Keratinocyte (primary cell): ENCODE measurements at regions not wholly inside any gene's neighbourhood (a gene's known extent, or its start where the extent isn't known, plus 50 kb on each side); places are given as distances from the start of the nearest gene placed in this dataset.

Experiments used
- DNase-seq: peaks from one replicate; pipeline ENCODE4 v3.0.0-alpha.2; 2011; ENCODE audit warnings: low read depth, missing footprints, low spot score
- FAIRE-seq: peaks from 2 replicates; lab custom pipeline; 2011; peaks lifted over from hg19 to GRCh38; lab: Jason Lieb, UNC
- H2AFZ ChIP-seq: 2 replicates; pipeline ENCODE4 v1.6.0; 2012; ENCODE audit warnings: low read length, control low read depth, inconsistent platforms; ENCODE audit not compliant: control insufficient read depth
- H3K27ac ChIP-seq: 2 replicates; pipeline ENCODE4 v1.5.1; 2011; ENCODE audit warnings: low read length; ENCODE audit not compliant: control insufficient read depth, insufficient read depth
- H3K27me3 ChIP-seq: 3 replicates; pipeline ENCODE4 v1.6.0; 2011; ENCODE audit warnings: low read length; ENCODE audit not compliant: control insufficient read depth, insufficient read depth; ENCODE audit errors: extremely low read depth
- H3K36me3 ChIP-seq, 2 experiments: 2 replicates in 1 of 2; 3 replicates in 1 of 2; pipeline ENCODE4 v1.5.1; 2011; ENCODE audit warnings: low read length in 2 of 2, mild to moderate bottlenecking in 1 of 2; ENCODE audit not compliant: control insufficient read depth in 2 of 2, insufficient read depth in 2 of 2; ENCODE audit errors: extremely low read depth in 1 of 2
- H3K4me1 ChIP-seq: 3 replicates; pipeline ENCODE4 v1.5.1; 2011; ENCODE audit warnings: low read length; ENCODE audit not compliant: control insufficient read depth, insufficient read depth; ENCODE audit errors: extremely low read depth
- H3K4me2 ChIP-seq: 3 replicates; pipeline ENCODE4 v1.6.0; 2011; ENCODE audit warnings: low read depth, low read length; ENCODE audit not compliant: control insufficient read depth, insufficient read depth; ENCODE audit errors: extremely low read depth
- H3K4me3 ChIP-seq, 3 experiments: fragments of 200-600 bp in 1 of 3; sonication (generic) in 1 of 3; 2 replicates in 2 of 3; 3 replicates in 1 of 3; pipeline ENCODE4 v1.5.1; 2011 to 2016; ENCODE audit warnings: low read length in 3 of 3, mild to moderate bottlenecking in 3 of 3, control low read depth in 2 of 3, inconsistent platforms in 1 of 3, low read depth in 1 of 3, mixed read lengths in 1 of 3, mixed run types in 1 of 3, moderate library complexity in 1 of 3; ENCODE audit not compliant: control insufficient read depth in 2 of 3, insufficient read depth in 2 of 3; ENCODE audit errors: extremely low read depth in 1 of 3
- H3K79me2 ChIP-seq: 2 replicates; pipeline ENCODE4 v1.6.0; 2012; ENCODE audit warnings: low read length; ENCODE audit not compliant: control insufficient read depth, insufficient read depth
- H3K9ac ChIP-seq: 3 replicates; pipeline ENCODE4 v1.6.0; 2011; ENCODE audit warnings: low read length; ENCODE audit not compliant: control insufficient read depth, insufficient read depth; ENCODE audit errors: extremely low read depth
- H3K9me1 ChIP-seq: 3 replicates; pipeline ENCODE4 v1.6.0; 2011; ENCODE audit warnings: low read length; ENCODE audit not compliant: control insufficient read depth, insufficient read depth; ENCODE audit errors: extremely low read depth
- H3K9me3 ChIP-seq: 2 replicates; pipeline ENCODE4 v1.5.1; 2012; ENCODE audit warnings: low read depth, low read length; ENCODE audit not compliant: control insufficient read depth
- H4K20me1 ChIP-seq: 3 replicates; pipeline ENCODE4 v1.6.0; 2011; ENCODE audit warnings: low read length; ENCODE audit not compliant: control insufficient read depth, insufficient read depth; ENCODE audit errors: extremely low read depth
- CTCF ChIP-seq, 3 experiments: IDR thresholded peaks in 1 of 3; conservative IDR thresholded peaks in 1 of 3; optimal IDR thresholded peaks in 1 of 3; 2 replicates in 2 of 3; 3 replicates in 1 of 3; pipeline versions ENCODE3 to v1.5.1; 2011; ENCODE audit warnings: low read length in 3 of 3, mild to moderate bottlenecking in 3 of 3, moderate library complexity in 2 of 3, control low read depth in 1 of 3, inconsistent platforms in 1 of 3; ENCODE audit not compliant: insufficient read depth in 2 of 3; ENCODE audit errors: extremely low read depth in 1 of 3
- EZH2 ChIP-seq: IDR thresholded peaks from one replicate; pipeline ENCODE4 v1.6.1; 2012; ENCODE audit warnings: inconsistent platforms, mild to moderate bottlenecking, low read length, moderate library complexity
- dilution Hi-C: fragments of 300-500 bp; cut with MboI; formaldehyde crosslinking; loops from one replicate; pipeline ENCODE4 v1.7.0; 2020; ENCODE audit warnings: low sequenced_read_pairs; ENCODE audit not compliant: extremely low pct_ligation_motif_present

DNA sequence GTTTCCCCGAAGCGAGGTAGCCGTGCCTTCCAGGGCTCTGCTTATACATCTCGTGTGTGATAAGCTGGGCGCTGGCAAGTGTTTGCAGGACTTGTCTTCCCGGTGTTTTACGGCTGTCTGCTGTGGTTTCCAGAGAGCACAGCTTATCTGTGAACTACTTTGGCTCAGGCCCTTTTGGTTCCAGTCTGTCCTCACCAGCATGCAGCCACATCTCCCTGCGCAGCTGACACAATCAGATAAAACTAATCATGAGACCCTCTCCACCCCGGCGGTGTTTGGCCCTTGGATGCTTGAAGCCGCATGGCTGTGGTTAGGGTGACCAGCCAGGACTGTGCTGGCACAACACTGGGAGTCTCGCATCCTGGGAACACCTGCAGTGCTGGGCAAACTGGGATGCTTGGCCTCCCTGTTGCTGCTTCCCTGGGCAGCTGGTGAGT, 241.8 kb upstream of the FOXQ1 start:
- Histone ChIP-seq H3K36me3 (no peaks in the 10 kb centered on the region), H3K9me3 (no peaks in the 10 kb centered on the region), H3K9ac (no peak overlapping the region), H3K4me2 (no peak overlapping the region), H3K9me1 (no peaks in the 10 kb centered on the region), H3K79me2 (no peaks in the 10 kb centered on the region), H4K20me1 (no peaks in the 10 kb centered on the region), H3K27me3 (no peaks in the 10 kb centered on the region), H2AFZ (peak overlapping the region; percentile 11), H3K4me1 (no peaks in the 10 kb centered on the region), H3K27ac (no peak overlapping the region), H3K4me3 (no peak overlapping the region)
- FAIRE-seq, result no peak
- dilution Hi-C loops, result no loop called here
- TF ChIP-seq EZH2 (no peak), CTCF (optimal IDR thresholded peaks at IDR 0.05 in 1 of 3, IDR thresholded peaks at IDR 0.05 in 1 of 3, conservative IDR thresholded peaks at IDR 0.05 in 1 of 3; ENCODE audit: extremely low read depth in 1 of 3, insufficient read depth in 2 of 3, low read length in 3 of 3) (no peak)
- no peak for DNase-seq

DNA sequence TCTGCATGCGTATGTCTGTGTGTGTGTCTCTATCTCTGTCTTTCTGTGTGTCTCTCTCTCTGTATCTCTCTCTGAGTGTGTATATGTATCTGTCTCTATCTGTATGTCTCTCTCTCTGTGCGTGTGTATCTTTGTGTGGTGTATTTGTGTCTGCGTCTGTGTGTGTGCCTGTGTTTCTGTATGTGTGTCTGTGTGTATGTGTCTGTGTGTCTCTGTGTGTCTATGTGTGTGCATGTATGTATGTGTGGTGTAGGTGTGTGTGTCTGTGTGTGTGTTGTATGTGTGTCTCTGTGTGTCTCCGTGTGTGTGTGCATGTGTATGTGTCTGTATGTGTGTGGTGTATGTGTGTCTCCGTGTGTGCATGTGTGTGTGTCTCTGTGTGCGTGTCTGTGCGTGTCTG, 243.0 kb upstream of the FOXQ1 start:
- Histone ChIP-seq H3K4me3 (no peak overlapping the region), H3K4me1 (no peaks in the 10 kb centered on the region), H3K4me2 (no peak overlapping the region), H4K20me1 (no peaks in the 10 kb centered on the region), H3K27ac (no peak overlapping the region), H3K79me2 (no peaks in the 10 kb centered on the region), H3K9ac (no peak overlapping the region), H3K27me3 (no peaks in the 10 kb centered on the region), H3K9me1 (no peaks in the 10 kb centered on the region), H2AFZ (no peak overlapping the region), H3K36me3 (no peaks in the 10 kb centered on the region), H3K9me3 (no peaks in the 10 kb centered on the region)
- dilution Hi-C loops, result no loop called here
- DNase-seq, result no peak
- no peak for FAIRE-seq
- no peak for TF ChIP-seq CTCF (optimal IDR thresholded peaks at IDR 0.05 in 1 of 3, IDR thresholded peaks at IDR 0.05 in 1 of 3, conservative IDR thresholded peaks at IDR 0.05 in 1 of 3; ENCODE audit: extremely low read depth in 1 of 3, insufficient read depth in 2 of 3, low read length in 3 of 3)
- no peak for TF ChIP-seq EZH2
